Dermis blood vessel endothelial cell (primary cell): ENCODE measurements at regions not wholly inside any gene's neighbourhood (a gene's known extent, or its start where the extent isn't known, plus 50 kb on each side); places are given as distances from the start of the nearest gene placed in this dataset.

Experiments used
- DNase-seq: peaks from one replicate; pipeline ENCODE4 v3.0.0; 2010

- DNase-seq = no peak
Observed at GRCh38 chr3:31252216-31253185, 280.2 kb upstream of the STT3B start.

- no peak for DNase-seq
Observed at GRCh38 chr3:31253782-31254181, 278.9 kb upstream of the STT3B start.

DNA sequence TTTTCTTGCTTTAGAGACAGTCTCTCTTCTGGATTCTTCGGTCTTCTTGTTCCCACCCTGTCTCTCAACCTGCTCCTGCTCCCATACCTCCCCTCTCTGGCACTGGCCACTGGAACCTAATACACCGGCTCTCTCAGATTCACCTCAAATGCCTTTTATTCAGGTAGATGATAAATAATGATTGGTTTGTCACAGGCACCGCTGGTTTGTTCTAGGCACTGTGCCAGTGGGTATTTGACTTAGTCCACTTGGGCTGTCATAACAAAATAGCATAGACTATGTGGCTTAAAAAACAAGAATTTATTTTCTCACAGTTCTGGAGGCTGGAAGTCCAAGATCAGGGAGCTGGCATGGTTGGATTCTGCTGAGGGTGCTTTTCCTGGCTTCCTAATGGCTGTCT, 278.2 kb upstream of the STT3B start:
- no peak for DNase-seq

DNA sequence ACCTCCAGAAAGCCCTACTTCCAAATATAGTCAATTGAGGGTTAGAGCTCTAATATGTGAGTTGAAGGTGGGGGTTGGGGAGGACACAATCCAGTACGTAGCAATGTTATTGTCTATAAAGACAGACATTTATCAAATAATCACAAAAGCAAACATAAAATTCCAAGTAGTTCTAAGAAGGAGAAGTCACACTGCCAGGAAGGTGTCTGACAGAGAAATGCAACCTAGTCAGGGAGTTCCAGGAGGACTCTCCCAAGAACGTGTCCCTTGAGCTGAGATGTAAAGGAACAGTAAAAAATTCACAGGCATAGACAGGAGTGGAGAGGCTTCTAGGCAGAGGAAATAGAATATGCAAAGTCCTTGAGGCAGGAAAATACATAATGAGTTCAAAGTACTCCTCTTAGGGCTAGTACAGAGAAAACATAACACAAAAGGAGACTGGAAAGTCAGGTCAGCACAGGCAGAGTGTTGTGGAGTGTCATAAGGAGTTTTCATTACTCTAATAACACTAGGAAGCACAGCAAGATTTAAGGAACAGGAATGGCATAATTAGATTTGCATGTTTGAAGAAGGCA, 277.6 kb upstream of the STT3B start:
- DNase-seq = no peak

- DNase-seq = no peak
Observed at GRCh38 chr3:31262201-31262600, 270.5 kb upstream of the STT3B start.

- no peak for DNase-seq
Observed at GRCh38 chr3:31263897-31264296, 268.8 kb upstream of the STT3B start.

GRCh38 chr3:31265646-31266428, 266.9 kb upstream of the STT3B start:
- DNase-seq = peak; percentile 93

DNA sequence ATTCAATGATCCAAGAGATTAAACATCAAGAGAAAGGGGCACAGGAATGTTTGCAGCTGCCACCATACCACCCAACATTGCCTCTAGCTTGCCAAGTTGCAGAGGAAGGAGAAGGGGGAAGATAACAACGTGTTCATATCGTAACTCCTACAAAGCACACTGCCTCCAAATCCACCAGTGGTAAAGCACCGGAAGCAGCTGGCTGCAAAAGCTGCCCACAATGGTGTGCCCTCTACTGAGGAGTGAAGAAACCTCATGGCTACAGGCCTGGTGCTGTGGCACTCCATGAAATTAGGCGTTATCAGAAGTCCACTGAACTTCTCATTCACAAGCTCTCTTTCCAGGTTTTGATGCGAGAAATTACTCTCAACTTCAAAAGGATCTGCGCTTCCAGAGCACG, 263.9 kb upstream of the STT3B start:
- no peak for DNase-seq

DNA sequence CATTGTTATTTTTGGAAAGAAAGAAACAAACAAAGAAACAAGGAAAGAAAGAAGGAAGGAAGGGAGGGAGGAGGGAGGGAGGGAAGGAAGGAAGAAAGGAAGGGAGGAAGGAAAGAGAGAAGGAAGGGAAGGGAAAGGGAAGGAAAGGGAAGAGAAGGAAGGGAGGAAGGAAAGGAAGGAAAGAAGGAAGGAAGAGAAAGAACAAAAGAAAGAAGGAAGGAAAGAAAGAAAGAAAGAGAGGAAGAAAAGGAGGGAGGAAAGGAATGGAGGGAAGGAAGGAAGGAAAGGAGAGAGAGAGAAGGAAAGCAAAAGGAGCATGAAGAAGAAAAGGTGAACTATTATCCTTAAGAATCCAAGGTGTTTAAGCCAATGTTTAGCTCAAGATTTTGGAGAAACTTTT, 262.7 kb upstream of the STT3B start:
- DNase-seq = no peak

DNA sequence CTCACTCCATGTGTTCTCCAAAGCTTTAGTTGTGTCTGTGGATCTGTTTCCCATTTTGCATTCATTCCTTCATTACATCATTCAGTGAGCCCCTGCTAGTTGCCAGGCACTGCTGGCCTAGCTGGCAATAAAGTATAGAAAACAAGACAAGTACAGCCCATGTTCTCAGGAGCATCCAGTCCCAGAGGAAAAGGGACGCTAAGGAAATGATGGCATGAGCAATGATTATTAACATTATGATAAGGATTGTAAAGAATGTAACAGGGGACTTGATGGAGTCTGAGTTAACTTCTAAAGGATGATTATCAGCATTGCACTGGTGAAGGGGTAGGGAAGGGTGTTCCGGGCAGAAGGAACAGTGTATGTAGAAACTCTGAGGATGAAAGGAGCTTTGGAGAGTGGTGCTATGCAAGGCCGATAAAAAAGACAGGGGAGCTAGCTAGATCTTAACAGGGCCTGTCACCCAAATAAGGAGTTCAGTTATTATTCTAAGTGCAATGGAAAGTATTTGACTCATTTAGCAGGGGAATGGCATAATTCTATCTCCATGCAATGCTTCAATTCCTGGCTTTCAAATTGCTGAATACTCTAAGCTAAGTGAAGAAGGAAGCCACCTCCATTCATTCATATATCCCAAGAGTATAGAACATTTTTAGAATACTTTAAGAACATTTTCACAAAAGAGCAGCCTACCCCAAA, 258.2 kb upstream of the STT3B start:
- DNase-seq = peak; percentile 29

DNA sequence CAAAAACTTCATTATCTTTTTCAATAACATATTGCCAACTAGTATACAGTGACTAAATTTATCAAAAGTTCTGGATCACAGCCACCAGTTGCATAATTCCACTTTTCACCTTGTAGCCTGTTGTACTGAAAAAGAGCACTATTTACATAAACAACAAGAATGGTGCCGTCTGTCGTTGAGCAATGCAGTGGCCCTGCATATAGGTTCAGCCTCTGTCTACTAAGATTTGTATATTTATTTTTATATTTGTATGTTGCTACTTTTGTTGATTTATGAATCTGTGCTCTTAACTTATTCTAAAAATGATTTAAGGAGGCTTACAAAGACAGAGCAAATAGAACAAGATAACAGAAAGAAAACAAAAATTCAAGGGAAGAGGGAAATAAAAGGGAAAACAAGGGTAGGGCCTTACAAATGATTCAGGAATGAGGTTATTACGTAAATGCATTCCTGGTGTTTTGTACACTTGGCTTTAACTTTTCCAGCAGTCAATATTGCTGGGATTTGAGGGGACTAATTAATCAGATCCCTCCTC, 257.6 kb upstream of the STT3B start:
- peak; percentile 54 for DNase-seq

GRCh38 chr3:31275583-31275982, 257.1 kb upstream of the STT3B start:
- no peak for DNase-seq

DNA sequence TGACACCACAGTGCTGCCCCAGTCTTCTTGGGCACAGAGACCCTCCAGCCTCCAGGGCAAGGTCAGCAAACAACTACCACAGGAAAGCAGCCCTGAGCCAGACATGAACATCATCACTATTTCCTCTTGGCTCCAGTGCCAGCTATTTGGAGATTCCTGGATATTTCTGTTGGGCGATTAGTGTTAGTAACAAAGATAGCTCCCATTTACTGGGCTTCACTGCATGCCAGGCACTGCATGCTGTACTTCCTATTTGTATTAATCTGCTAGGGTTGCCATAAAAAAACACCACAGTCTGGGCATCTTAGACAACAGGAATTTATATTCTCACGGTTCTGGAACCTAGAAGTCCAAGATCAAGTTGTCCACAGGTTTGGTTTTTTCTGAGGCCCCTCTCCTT, 255.1 kb upstream of the STT3B start:
- DNase-seq = peak; percentile 85

GRCh38 chr3:31278532-31278931, 254.2 kb upstream of the STT3B start:
- peak; percentile 29 for DNase-seq

- DNase-seq = no peak
Observed at GRCh38 chr3:31284776-31285175, 247.9 kb upstream of the STT3B start.

GRCh38 chr3:31285833-31286486, 246.8 kb upstream of the STT3B start:
- no peak for DNase-seq

GRCh38 chr3:31288224-31288623, 244.5 kb upstream of the STT3B start:
- DNase-seq = no peak

DNA sequence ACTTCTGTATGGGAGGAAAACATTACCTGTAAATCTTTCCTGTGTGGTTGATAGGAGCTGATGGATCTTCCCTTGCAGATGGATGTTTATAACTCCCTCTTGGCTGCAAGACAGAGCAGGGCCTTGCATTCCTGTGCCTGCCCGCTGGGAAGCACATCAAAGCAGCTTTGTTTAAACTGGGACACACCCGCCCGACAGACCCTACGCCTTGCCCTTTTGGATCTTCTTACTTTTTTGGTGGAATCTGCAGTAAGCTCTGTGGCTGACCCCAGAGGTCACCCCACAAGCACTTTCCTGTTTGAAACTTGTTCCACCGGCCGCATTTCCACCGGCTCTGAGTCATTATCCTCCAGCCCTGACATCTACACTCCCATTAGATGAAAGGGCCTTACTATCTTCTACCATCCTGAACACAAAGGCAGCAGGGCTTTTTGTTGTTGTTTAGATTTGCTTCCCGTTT, 244.1 kb upstream of the STT3B start:
- DNase-seq = peak; percentile 87

- DNase-seq = no peak
Observed at GRCh38 chr3:31289584-31289983, 243.1 kb upstream of the STT3B start.

- DNase-seq = no peak
Observed at GRCh38 chr3:31290046-31290445, 242.7 kb upstream of the STT3B start.

DNA sequence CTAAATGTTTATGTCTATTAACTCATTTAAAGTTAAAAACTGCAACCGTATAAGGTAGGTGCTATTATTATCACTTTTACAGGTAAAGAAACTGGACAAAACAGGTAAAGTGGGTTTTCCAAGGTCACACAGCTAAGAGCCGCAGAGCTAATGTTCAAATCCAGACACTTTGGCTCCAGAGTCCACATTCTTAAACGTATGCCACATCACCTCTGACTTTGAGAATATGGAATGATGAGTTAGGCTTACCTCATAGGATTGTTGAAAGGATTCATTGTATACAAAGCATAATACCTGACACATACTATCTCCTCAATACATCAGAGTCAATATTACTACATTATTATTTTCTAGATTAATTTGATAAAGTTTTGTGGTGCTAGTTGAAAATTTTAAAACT, 240.9 kb upstream of the STT3B start:
- DNase-seq = no peak
